Natural killer cell (primary cell): ENCODE measurements at regions not wholly inside any gene's neighbourhood (a gene's known extent, or its start where the extent isn't known, plus 50 kb on each side); places are given as distances from the start of the nearest gene placed in this dataset.

ENCODE experiments used
- ATAC-seq, 3 donors: fragments of 150-1000 bp in 2 of 3; fragments of 200-7000 bp in 1 of 3; cut with Tn5 transposase; 1 replicate in 1 of 3; 2 replicates in 2 of 3; pipeline ENCODE4 v1.10.0; 2021; ENCODE audit warnings: mild to moderate bottlenecking in 2 of 3, moderate library complexity in 2 of 3
- DNase-seq, 2 donors: peaks; one replicate each; pipeline versions ENCODE4 v3.0.0 to v3.0.0-alpha.2; 2013 to 2021; ENCODE audit warnings: mixed read lengths in 1 of 2
- H3K27ac ChIP-seq: one replicate; pipeline ENCODE4 v1.5.1; 2013; ENCODE audit warnings: mild to moderate bottlenecking, low read length
- H3K27me3 ChIP-seq: one replicate; pipeline ENCODE4 v1.6.1; 2013; ENCODE audit warnings: low read length; ENCODE audit not compliant: control insufficient read depth, insufficient read depth
- H3K36me3 ChIP-seq: one replicate; pipeline ENCODE4 v1.6.1; 2013; ENCODE audit warnings: low read length; ENCODE audit not compliant: control insufficient read depth, insufficient read depth
- H3K4me1 ChIP-seq: one replicate; pipeline ENCODE4 v1.6.1; 2013; ENCODE audit warnings: low read length; ENCODE audit not compliant: control insufficient read depth, insufficient read depth
- H3K4me3 ChIP-seq: one replicate; pipeline ENCODE4 v1.5.1; 2013; ENCODE audit warnings: low read length
- H3K9me3 ChIP-seq: one replicate; pipeline ENCODE4 v1.6.1; 2013; ENCODE audit warnings: low read length; ENCODE audit not compliant: control insufficient read depth, insufficient read depth
- H3K27ac Mint-ChIP-seq, 2 donors: one replicate each; pipeline ENCODE4 v1.8.0; 2022; ENCODE audit warnings: mild to moderate bottlenecking in 2 of 2, mixed read lengths in 2 of 2, moderate library complexity in 1 of 2
- H3K27me3 Mint-ChIP-seq, 2 donors: one replicate each; pipeline ENCODE4 v1.8.0; 2022; ENCODE audit warnings: low read depth in 2 of 2, mixed read lengths in 2 of 2
- H3K36me3 Mint-ChIP-seq: one replicate; pipeline ENCODE4 v1.8.0; 2022; ENCODE audit warnings: mixed read lengths
- H3K4me1 Mint-ChIP-seq, 2 donors: one replicate each; pipeline ENCODE4 v1.8.0; 2022; ENCODE audit warnings: mixed read lengths in 2 of 2
- H3K4me3 Mint-ChIP-seq: one replicate; pipeline ENCODE4 v1.8.0; 2022; ENCODE audit warnings: mild to moderate bottlenecking, moderate library complexity, mixed read lengths
- H3K9me3 Mint-ChIP-seq, 2 donors: one replicate each; pipeline ENCODE4 v1.8.0; 2022; ENCODE audit warnings: mixed read lengths in 2 of 2
- whole genome bisulfite sequencing: methylation state at CpG from one replicate; pipeline ENCODE4 v1.1.7; 2013; ENCODE audit warnings: missing lambda C conversion rate; ENCODE audit not compliant: insufficient coverage; 5-methylcytosine and 5-hydroxymethylcytosine counted together
- intact Hi-C: fragments of 100-400 bp; cut with micrococcal nuclease; formaldehyde crosslinking; loops from one replicate; pipeline ENCODE4 v1.14.2; 2022
- TF ChIP-seq, protein P1 (sequence below): fragments of 200-600 bp; IDR thresholded peaks from one replicate; pipeline ENCODE4 v1.8.0; 2022; ENCODE audit warnings: antibody characterized with exemption

DNA sequence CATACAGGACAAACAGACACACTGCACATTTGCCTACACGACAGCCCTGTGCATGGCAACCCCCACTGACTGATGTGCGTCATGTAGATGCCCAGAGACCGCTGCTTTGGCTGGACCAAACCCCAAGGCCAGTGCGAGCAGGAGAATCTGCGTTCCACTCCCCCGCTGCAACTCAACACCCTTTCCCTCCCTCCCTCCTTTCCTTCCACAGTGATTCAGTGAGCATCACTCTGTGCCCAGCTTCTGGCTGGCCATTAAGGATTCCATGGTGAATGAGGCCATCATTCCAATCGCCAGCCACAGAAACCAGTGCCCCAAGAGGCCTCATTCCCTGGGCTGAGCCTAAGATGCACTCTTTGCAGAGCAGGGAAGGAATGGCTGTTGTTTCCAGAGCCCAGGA is 61.6 kb downstream of the GSX1 start:
- H3K4me3 ChIP-seq, result no peak overlapping the region
- ATAC-seq, result no peak
- no peaks in the 10 kb centered on the region for H3K9me3 Mint-ChIP-seq
- no peaks in the 10 kb centered on the region for H3K4me1 ChIP-seq
- DNase-seq, result no peak
- peaks cover 3 to 22% of the 10 kb centered on the region in 2 donors for H3K27me3 Mint-ChIP-seq
- intact Hi-C loops, result no loop called here
- 82% methylated on average over 7 of the region's 7 CpGs for WGBS
- no peak overlapping the region for H3K4me3 Mint-ChIP-seq
- H3K9me3 ChIP-seq, result no peaks in the 10 kb centered on the region
- H3K36me3 Mint-ChIP-seq, result no peaks in the 10 kb centered on the region
- H3K27ac ChIP-seq, result no peak overlapping the region
- H3K4me1 Mint-ChIP-seq, result no peaks in the 10 kb centered on the region
- no peaks in the 10 kb centered on the region for H3K27me3 ChIP-seq
- H3K36me3 ChIP-seq, result no peaks in the 10 kb centered on the region
- TF ChIP-seq, protein P1, sequence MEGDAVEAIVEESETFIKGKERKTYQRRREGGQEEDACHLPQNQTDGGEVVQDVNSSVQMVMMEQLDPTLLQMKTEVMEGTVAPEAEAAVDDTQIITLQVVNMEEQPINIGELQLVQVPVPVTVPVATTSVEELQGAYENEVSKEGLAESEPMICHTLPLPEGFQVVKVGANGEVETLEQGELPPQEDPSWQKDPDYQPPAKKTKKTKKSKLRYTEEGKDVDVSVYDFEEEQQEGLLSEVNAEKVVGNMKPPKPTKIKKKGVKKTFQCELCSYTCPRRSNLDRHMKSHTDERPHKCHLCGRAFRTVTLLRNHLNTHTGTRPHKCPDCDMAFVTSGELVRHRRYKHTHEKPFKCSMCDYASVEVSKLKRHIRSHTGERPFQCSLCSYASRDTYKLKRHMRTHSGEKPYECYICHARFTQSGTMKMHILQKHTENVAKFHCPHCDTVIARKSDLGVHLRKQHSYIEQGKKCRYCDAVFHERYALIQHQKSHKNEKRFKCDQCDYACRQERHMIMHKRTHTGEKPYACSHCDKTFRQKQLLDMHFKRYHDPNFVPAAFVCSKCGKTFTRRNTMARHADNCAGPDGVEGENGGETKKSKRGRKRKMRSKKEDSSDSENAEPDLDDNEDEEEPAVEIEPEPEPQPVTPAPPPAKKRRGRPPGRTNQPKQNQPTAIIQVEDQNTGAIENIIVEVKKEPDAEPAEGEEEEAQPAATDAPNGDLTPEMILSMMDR, result no peak
- H3K27ac Mint-ChIP-seq, result no peak overlapping the region

- WGBS, result 92% methylated on average over 1 of the region's 1 CpG
- TF ChIP-seq, protein P1, result no peak
- H3K27me3 ChIP-seq, result no peaks in the 10 kb centered on the region
- H3K4me1 ChIP-seq, result no peaks in the 10 kb centered on the region
- Mint-ChIP-seq H3K36me3 (no peaks in the 10 kb centered on the region), H3K4me3 (no peak overlapping the region), H3K9me3 (no peaks in the 10 kb centered on the region), H3K27me3 (peaks cover 3 to 15% of the 10 kb centered on the region in 2 donors), H3K4me1 (no peaks in the 10 kb centered on the region), H3K27ac (no peak overlapping the region)
- H3K9me3 ChIP-seq, result no peaks in the 10 kb centered on the region
- no peak overlapping the region for H3K4me3 ChIP-seq
- no peak overlapping the region for H3K27ac ChIP-seq
- no peaks in the 10 kb centered on the region for H3K36me3 ChIP-seq
- DNase-seq (no peak), ATAC-seq (no peak)
- intact Hi-C loops, result no loop called here
Measured at GRCh38 chr13:27854606-27855005, 62.3 kb downstream of the GSX1 start.

DNA sequence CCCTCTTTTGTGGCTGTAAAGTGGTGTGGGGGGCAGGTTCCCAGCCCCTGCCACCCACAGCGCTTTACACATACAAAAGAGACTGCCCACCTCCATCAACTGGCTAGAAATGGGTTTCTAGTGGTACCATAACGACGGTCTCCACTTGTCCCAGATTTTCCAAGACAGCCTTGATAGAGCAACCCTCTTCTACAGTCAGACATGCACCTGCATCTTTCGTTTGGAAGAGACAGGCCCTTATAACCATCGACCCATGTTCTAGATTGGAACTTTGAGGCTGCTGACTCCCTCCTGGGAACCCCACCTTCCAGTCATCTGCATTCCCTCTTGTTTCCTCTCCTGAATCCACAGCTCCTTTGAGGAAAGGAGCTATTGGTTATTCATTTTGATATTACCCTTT is 63.1 kb downstream of the GSX1 start:
- intact Hi-C loops, result no loop called here
- H3K36me3 ChIP-seq, result no peaks in the 10 kb centered on the region
- TF ChIP-seq, protein P1, result no peak
- Mint-ChIP-seq H3K36me3 (no peaks in the 10 kb centered on the region), H3K27me3 (peaks cover 3 to 12% of the 10 kb centered on the region in 2 donors), H3K9me3 (no peaks in the 10 kb centered on the region), H3K4me3 (no peak overlapping the region), H3K4me1 (no peaks in the 10 kb centered on the region), H3K27ac (no peak overlapping the region)
- H3K4me1 ChIP-seq, result no peaks in the 10 kb centered on the region
- no peak overlapping the region for H3K27ac ChIP-seq
- DNase-seq, result no peak
- ATAC-seq, result no peak
- WGBS, result 80% methylated on average over 5 of the region's 5 CpGs
- no peaks in the 10 kb centered on the region for H3K9me3 ChIP-seq
- H3K27me3 ChIP-seq, result no peaks in the 10 kb centered on the region
- no peak overlapping the region for H3K4me3 ChIP-seq

DNA sequence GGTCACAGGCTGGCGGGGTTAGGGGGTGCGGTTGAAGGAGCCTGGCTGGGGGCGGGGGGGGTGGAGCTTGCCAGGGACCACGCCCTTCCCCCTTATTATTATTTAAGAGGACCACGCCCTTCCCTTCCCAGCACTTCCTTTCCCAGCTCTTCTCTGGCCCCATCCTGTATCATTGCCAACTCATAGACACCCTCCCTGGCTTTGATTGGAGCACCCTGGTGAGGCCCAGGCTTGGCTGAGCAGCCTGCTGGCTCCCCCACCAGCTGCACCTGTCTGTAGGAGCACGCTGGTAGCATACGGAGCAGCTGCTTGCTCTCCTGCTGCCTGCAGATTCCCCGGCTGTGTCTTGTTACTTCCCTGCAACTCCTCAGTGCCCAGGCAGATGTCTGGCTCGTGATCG is 62.5 kb upstream of the PDX1 start:
- H3K27me3 ChIP-seq, result no peaks in the 10 kb centered on the region
- TF ChIP-seq, protein P1, result no peak
- H3K4me1 ChIP-seq, result no peaks in the 10 kb centered on the region
- H3K36me3 ChIP-seq, result no peaks in the 10 kb centered on the region
- H3K27me3 Mint-ChIP-seq, result peaks cover 3 to 12% of the 10 kb centered on the region in 2 donors
- intact Hi-C loops, result no loop called here
- no peak overlapping the region for H3K4me3 ChIP-seq
- DNase-seq, result no peak
- H3K9me3 ChIP-seq, result no peaks in the 10 kb centered on the region
- H3K27ac ChIP-seq, result no peak overlapping the region
- H3K27ac Mint-ChIP-seq, result no peak overlapping the region
- WGBS, result 79% methylated on average over 9 of the region's 10 CpGs
- no peaks in the 10 kb centered on the region for H3K4me1 Mint-ChIP-seq
- H3K36me3 Mint-ChIP-seq, result no peaks in the 10 kb centered on the region
- H3K4me3 Mint-ChIP-seq, result no peak overlapping the region
- H3K9me3 Mint-ChIP-seq, result no peaks in the 10 kb centered on the region
- no peak for ATAC-seq
